Stimulated activated CD8-positive, alpha-beta memory T cell treated with anti-CD3 and anti-CD28 coated beads, Interleukin-15, amount 100 ng/mL, for 4 hours (primary cell): ENCODE measurements at regions not wholly inside any gene's neighbourhood (a gene's known extent, or its start where the extent isn't known, plus 50 kb on each side); places are given as distances from the start of the nearest gene placed in this dataset.
"Not testable (repeated sequence)": the region's sequence is repeated elsewhere in the genome, so short reads cannot be mapped to it uniquely, and the experiment has no call there.

Experiments used
- DNase-seq, 2 donors: peaks; one replicate each; pipeline ENCODE4 v3.0.0-alpha.2; 2020; ENCODE audit warnings: low read depth in 2 of 2

DNA sequence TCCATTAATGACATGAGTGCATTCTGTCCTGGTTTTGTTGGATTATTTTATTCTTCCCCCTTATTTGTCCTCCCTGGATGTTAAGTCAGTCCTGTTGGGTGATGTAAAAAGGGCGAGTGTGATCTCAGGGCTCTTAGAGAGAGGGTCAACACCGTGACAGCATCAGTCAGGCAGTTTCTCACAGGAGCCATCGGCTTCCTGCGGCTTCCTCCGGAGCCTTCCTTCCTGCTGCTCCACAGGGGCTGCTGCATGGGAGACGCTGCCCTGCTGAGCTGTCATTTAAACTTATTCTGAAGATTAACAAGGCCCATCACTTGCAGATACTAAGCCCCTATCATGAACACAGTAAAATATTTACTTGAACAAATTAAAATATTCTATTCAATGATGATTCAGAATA, 211.3 kb downstream of the SPATA31A1 start:
- not testable (repeated sequence) for DNase-seq

DNA sequence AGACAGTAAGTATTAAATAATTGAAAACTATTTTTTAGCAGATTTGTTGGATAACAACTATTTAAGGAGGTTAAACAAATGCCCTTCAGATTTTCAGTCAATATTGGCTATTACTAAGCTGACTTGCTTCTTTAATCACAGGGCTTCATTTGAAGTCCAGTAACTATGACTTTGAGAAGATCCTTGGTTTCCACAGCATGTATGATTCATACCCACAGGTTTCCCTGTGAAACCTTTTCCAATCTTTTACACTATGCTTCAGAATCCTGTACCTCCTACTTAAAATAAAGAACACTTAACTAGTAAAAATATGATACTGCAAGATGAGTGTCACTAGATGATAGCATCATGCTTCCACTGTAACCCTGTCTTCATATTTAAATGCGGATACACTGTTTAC, 211.9 kb downstream of the SPATA31A1 start:
- not testable (repeated sequence) for DNase-seq

DNA sequence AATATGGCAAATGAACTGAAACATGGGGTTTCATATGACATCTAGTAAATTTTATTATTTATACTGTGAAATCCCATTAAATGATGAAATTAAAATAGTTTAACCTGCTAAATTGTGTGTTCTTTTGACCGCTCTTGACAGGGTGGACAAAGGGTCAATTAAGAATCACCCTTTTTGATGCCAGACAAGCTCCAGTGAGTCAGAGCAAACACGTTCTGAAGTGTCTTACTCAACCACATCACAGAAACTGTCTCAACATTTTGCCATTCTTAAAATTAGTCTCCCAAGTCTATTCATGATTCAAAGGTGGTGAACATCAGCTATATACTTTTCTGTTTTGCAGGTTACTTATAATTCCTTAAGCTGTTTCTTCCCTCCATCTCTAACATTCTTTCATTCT, 213.4 kb downstream of the SPATA31A1 start:
- not testable (repeated sequence) for DNase-seq

DNA sequence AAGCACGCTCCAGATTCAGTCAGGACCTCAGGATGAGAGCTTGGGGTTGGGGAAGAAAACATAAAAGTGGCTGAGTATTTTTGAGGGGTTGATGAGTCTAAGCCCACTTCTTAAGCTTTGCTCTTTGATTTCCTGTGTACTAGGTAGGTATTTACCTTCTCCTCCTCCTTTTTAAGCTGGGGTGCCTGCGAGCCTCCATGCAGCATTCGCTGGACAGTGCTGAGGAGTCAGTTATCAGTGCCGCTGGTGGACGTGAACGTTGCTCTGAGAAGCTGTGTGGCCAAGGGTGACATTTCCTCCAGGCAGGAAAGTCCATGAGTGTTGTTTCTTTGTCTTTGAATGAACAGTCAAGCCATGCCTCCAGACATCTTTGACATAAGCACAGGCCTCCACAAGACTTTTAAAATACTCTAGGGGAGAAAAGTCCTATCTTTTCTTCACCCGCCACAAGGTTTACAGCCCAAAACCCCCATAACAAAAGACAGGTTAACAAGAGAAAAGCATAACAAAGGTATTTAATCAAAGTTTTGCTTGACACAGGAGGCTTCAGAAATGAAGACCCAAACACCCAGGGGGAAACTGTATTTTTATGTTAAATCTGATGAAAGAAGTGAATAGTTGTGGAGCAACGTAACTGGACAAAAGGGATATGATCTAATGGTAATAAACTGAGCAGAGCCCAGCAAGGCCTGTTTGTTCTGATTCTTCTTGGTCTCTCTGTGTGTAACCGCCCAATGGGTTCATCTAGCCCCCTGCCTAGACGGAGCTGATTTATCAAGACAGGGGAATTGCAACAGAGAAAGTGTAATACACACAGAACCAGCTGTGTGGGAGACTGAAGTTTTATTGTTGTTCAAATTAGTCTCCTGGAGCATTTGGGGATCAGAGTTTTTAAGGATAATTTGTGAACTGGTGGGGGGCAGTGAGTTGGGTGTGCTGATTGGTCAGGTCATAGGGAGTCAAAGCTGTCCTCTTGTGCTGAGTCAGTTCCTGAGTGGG, 217.9 kb downstream of the SPATA31A1 start:
- DNase-seq = not testable (repeated sequence)

DNA sequence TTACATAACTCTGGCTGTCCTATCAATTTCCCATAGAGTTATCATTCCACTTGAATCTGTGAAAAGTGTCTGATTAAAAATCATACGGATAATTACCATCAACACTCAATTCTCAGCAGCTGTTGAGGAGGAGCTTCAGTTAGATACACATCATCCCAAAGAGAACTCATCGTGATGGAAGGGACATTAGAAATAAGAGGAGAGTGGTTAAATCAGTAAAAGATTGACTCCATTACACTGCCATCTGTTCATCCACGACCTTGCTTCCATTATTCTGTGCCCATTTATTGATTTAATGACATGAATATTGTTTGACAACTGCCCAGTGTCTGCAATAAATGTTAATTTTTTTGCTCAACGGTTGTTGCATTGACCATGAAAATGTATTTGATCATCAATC, 223.5 kb downstream of the SPATA31A1 start:
- not testable (repeated sequence) for DNase-seq

DNA sequence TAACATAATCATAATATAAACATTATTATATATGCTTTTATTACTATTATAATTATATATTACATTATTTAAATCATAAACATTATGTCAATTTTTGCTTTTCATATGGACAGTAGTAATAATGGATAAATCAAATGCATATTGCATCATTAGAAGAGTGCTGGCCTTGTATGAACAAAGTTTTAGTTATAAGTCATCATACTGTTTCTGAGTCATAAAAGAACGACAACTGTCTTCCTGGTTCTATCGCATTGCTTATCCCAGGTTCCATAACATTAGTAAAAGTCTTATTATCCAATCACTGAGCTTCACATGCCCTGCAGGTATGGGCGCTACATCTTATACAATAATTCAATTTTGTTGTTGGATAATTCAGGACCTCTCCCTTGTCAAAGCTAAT, 225.8 kb downstream of the SPATA31A1 start:
- DNase-seq = not testable (repeated sequence)

DNA sequence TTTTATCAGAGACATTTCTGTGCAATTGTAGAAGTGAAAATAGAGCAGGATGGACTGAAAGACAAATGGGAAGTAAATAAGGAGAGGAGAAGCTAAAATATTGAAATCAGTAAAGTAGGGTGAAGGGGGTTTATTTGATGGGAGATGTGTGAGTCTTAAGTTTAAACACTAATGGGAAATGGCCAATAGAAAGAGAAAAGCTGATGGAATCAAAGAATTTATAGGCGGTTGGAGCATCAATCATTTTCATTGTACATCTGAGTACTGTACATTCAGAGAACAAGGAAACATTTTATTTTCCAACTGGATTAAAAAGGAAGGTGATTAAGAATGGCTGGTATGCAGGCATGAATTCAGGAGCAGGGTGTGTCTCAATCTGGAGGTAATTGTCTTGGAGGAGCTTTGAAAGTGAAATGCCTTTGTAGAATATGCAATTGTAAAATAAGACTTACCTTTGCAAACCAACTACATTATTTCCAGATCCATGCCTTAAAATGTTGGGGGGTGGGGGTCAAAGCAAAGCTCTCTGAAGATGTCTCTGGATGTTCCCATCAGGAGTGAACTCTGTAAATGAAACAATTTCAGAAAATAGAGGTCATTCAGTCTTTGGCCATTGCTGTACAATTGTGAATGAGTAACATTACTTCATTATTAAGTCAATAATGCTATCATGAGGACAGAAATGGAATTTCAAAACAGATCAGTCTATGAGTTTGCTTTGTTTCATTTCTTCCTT, 227.4 kb downstream of the SPATA31A1 start:
- not testable (repeated sequence) for DNase-seq

DNA sequence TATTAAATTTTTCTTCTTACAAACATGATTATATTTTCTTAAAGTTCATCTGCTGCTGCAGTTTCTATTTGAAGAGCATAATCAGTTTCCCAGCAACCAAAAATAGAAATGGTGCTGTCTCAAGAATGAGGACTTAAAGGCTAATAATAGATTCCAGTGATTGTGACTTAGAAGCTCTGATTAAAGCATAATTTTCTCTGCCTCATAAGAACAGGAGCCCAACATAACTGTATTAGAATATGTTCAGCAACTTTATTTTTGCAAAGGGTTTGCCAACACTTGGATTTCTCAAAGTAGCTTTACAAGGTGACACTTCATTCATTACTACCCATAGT, 227.9 kb downstream of the SPATA31A1 start:
- DNase-seq = not testable (repeated sequence)

DNA sequence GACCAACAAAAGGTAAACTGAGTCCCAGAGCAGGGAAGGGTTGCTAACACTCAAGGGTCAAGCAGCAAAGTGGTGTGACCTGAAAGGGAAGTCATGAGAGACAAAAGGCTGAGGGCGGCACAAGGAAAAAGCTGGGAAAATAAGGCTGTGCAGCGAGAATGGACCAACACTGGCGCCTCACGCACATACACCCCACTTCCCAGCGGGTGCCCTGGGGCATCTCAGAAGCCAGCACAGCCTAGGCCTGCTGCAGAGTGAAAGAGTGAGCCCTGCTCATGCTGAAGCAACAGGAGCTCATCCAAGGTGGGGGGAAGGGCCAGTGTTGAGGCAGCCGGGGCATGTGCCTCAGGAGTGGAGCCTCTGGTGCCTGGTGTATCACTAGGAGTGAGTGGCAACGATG, 229.8 kb downstream of the SPATA31A1 start:
- DNase-seq = not testable (repeated sequence)

DNA sequence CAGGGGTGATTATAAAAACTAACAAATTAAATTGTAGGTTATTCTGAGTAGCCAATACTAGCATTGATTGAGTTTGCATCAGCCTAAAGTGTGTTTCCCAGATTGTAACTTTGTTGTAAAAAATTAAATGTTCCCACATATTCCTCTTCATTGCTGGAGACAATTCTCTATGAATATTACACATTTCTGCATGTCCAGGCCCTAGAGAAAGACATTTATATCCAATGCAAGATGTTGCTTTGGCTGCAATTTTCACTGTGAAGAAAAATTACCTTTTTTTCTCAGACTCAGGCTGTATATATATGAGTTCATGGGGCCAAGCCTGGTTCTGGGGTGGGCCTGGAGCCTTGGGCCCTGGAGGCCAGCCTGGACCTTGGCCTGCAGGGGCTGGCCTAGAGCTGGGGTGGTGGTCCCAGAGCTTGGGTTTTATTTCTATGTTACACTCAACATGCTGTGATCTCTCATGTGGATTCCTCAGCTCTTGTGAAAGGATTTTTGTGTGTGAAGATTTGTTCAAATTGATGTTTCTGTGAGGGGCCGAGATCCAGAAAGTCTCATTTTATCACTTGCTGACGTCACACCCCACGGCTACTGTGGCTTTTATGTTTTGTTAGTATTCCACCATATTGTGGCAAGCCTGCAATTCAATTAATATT, 232.5 kb downstream of the SPATA31A1 start:
- DNase-seq = no peak

DNA sequence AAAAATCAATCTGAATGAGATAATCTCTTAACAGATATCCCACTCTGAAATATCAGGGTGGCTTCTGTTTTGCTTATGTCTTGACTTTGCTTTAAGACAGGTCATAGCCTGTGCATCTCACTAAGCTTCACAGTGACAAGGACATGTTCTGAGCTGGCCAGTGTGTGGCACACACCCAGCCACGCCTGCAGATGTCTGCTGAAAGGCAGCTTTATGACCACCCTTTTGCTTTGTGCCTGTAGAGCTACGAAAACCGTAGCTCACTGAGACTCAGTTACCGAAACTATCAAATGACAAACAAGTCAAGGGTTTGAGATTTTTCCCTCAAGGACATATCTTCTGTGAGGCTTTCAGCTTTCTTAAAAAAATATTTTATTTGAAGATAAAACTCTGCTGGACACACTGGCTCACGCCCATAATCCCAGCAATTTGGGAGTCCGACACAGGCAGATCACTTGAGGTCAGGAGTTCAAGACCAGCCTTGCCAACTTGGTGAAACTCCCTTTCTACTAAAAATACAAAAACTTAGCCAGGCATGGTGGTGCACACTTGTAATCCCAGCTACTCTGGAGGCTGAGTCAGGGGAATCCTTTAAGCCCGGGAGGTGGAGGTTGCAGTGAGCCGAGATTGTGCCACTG, 233.2 kb downstream of the SPATA31A1 start:
- DNase-seq = no peak

DNA sequence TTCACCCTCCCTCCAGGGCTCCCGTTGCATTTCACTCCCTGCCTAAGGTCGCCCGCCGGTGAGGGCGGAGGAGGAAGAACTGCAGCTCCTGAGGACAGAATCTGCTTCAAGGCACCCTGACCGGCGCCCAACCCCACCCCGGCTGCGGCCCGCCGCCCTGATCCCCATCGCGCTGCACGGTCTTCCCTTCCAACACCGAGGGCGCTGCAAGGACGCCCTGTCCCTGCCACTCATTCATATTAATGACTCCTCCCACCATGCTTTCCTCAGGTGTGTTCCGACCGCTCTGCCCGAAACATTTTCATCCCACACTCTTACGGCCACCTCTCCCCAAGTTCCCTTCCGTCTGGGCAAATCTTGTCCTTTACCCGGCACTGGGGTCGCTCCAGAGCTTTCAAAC, 248.6 kb downstream of the SPATA31A1 start:
- DNase-seq = not testable (repeated sequence)

DNA sequence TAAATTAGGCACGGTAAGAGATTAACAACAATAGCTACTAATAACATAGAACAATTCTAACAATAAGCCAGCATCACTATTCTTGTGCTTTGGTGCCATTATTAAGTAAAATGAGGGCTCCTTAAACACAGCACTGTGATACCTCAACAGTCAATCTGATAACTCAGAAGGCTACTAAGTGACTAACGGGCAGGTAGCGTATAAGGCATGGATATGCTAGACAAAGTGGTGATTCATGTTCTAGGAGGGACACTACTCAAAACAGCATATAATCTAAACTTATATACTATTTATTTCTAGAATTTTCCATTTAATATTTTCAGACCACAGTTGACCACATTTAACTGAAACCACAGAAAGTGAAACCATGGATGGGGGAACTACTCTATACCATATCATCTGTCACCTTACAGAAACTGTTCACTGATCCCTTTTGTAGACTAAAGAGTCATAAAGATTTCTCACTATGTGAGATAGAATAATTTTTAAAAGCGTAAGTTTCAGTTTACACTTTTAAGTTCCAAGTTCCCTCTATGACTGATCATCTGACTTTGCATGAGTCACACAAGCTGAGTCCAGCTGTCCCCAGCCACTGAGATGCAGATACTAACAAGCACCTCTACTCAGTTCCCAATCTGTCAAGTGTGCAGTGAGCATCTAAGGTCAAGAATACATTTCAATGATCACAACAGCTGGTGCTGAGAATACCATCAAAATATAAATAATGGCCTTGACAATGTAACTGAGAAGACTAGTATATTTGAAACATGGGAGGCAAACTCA, 256.2 kb downstream of the SPATA31A1 start:
- DNase-seq = not testable (repeated sequence)

DNA sequence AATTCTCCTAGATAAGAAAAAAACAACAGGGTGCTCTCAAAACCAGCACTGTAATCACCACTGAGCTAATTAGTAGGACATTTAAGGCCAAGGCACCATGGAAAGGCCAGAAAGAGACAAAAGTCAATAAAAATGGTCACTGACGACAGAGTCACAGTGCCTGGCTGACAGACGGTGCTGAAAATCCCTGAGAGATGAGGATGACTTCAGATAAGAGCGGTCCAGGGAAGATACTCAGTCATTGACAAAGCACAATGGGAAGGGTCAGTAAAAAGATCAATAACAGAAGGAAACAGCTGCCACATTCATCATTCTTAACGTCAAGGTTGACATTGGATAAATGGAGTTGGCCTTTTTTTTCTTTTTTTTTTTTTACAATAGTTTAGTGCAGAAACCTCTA, 261.0 kb downstream of the SPATA31A1 start:
- not testable (repeated sequence) for DNase-seq

DNA sequence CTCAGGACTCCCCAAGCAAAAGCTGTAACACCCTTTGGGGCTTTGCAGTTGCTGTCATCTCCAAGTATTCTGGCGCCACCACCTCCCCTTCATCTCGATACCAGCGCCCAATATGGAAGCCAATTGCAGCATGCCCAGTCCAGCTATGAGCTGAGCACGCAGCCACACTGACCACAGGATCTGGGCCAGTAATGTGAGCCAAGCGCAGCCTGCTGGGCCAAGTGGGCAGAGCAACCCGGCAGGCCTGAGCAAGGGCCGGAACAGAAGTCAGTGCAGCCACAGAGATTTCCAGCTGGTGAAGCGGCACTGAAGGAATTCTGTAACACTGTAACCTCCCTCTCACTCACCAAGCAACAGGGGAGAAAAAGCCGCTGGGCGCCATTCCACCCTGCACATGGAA, 268.6 kb downstream of the SPATA31A1 start:
- not testable (repeated sequence) for DNase-seq

DNA sequence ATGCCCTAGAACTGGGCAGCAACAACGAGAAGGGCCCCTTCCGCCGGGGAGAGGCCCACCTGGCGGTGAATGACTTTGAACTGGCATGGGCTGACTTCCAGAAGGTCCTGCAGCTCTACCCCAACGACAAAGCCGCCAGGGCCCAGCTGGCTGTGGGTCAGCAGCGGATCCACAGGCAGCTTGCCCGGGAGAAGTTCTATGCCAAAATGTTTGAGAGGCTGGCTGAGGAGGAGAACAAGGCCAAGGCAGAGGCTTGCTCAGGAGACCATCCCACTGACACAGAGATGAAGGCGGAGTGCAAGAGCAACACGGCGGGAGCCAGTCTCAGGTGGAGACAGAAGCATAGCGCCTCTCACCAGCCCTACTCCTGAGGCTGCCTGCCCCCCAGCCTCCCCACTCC, 276.6 kb downstream of the SPATA31A1 start:
- DNase-seq = not testable (repeated sequence)

DNA sequence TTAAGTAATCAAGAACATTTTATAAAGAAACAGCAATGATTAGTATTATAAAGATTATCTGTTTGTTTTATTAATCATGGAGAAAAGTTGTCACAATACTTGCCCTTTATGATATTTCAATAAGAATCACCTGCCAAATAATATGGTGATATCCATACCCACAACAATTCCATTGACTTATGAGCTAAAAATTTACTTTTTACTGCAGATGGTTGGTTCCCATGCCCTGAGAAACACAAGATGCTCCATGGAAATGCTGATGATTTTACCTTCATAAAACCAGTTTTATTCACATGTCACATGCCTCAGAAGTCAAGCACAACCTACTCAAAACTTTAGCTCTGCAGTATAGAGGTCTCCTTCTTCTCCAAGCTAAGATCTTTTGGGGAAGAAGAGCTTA, 293.6 kb downstream of the SPATA31A1 start:
- DNase-seq = not testable (repeated sequence)

DNA sequence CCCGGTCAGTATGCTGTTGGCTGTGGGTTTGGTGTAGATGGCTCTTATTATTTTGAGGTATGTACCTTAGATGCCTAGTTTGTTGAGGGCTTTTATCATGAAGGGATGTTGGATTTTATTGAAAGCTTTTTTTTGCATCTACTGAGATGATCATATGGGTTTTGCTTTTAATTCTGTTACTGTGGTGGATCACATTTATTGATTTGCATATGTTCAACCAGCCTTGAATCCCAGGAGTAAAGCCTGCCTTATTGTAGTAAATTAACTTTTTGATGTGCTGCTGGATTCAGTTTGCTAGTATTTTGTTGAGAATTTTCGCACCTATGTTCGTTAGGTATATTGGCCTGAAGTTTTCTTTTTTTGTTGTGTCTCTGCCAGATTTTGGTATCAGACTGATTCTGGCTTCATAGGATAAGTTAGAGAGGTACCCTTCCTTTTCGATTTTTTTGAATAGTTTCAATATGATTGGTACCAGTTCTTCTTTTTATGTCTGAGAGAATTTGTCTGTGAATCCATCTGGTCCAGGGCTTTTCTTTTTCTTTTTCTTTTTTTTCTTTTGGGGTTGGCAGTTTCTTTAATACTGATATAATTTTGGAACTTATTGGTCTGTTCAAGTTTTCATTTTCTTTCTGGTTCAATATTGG, 301.6 kb downstream of the SPATA31A1 start:
- not testable (repeated sequence) for DNase-seq

DNA sequence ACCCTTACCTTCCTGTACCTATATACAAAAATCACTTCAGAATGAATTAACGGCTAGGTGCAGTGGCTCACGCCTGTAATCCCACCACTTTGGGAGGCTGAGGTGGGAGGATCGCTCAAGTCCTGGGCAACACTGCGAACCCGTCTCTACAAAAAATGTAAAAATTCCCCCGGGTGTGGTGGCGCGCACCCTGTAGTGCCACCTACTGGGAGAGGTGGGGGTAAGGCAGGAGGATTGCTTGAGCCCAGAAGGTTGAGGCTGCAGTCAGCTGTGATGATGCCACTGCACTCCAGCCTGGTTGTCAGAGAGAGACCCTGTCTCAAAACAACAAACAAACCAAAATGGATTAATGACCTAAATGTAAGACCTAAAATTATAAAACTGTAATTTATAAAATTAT, 307.6 kb downstream of the SPATA31A1 start:
- not testable (repeated sequence) for DNase-seq

DNA sequence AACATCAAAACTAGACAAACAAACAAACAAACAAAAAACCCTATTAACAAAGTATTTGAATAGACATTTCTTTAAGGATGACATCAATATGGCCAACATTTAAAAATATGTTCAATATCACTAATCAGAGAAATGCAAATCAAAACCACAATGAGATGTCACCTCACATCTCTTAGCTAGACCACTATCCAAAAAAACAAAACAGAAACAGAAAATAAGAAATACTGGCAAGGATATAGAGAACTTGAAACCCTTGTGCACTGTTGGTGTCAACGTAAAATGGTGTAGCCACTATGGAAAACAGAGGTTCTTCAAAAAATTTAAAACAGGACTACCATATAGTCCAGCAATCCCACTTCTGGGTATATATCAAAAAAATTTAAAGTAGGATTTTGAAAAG, 308.2 kb downstream of the SPATA31A1 start:
- not testable (repeated sequence) for DNase-seq
